ENCODE measurements at regions not wholly inside any gene's neighbourhood (a gene's known extent, or its start where the extent isn't known, plus 50 kb on each side); places are given as distances from the start of the nearest gene placed in this dataset.
A peak's percentile ranks its signal among the peaks of the same experiment; 100 is the strongest.

GRCh38 chr9:126222363-126222834 lies 104.2 kb upstream of the MVB12B start:
- no peak for DNase-seq (ENCODE audit: low spot score)

DNA sequence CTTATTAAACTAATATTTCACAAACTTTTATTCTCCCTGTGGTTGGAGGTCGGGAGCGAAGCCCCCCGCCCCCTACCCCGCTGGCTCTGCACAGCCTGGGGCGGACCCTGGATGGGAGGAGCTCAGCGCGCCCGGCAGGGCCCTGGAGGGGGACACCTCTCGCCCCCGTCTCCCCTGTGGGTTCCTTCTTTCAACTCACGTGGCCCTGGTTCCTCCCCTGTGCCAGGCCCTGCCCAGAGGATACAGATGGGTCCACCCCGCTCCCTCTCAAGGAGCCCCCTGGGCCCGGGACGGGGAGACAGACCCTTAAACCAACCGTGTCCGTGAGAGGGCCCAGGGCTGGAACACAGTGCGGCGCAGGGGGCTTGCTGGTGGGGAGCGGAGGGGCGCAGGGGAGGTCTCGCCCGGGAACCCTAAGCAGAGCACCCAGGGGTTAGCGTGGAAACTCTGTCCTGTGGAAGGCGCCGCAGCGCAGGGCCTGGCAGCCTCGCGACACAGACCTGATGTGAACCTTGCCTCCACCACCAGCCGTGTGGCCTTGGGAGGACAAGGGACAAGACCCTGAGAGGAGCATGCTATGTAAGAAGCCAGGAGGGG lies 103.7 kb upstream of the MVB12B start:
- no peak for DNase-seq (ENCODE audit: low spot score)

DNA sequence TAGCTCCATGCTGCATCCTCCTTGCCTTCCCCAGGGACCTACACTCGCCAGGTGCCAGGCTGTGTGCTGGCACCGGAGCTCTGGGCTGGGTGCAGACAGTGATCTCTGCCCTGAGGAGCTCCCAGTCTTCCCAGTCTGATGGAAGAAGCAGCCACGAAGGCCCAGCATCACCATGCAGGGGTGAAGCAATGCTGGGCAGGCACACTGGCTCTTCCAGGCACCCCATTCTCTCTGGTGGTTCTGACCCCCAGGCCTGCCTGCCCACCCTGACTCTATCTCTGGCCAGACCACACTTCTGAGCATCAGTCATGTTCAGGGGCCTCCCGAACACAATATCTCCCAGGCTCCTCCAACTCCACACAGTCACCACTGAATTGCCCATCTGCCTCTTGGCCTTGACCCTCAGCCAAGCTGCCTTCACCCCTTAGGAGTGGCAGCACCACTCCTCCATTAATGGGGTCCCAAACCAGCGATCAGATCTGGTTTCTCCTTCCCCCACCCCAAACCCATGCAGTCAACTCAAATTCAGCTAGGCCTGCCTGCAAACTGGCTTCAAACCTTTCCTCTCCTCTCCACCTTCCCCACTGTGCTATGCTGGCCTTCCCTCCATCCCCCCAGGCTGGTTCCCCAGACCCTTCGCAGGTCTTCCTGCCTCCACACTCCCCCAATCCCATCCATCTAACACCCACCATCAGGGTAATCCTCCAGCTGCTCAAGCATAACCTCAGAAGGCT lies 102.7 kb upstream of the MVB12B start:
- no peak for DNase-seq (ENCODE audit: low spot score)

DNA sequence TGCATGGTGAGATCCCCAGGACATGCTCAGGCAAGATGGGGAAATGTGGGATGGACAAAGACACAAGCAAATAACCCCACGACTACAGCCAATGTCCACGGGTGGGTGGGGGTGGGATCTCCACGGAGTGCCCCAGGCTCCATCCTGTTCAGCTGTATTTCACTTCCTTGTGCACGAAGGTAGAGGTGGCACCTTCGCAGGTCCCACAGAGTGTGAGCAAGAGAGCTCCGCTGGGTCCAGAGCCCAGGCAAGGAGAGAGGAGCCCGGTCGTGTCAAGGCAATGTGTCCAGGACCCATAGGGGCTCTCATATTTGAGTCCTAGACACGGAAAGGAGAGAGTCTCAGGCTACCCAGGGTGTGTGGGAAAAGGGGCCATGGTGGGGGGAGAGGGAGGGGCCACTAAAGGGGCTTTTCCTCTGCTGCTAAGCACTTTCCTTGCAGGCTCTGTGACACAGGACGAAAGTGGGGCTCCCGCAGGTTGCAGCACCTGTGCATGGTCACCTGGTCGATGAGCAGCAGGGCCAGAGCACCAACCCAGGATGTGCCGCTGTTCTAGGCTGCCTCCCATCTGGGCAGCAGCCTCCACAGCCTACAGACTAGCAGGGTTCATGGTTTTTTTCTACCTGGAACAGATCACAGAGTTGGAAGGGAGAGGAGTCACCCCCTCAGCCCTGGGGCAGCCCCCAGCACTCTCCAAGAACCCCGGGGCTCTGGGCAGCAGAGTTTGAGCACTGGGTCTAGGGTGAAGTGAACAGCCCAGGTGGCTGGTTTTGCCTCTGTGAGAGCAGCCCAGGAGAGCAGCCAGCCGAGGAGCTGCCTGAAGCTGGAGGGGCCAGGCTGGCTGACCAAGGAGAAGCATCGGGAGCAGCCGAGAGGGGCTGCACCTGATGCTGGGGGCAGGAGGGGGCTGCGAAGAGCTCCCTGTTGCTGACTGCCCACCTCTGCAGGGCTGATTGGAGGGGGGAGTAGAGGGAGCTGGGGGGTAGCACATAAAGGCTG lies 100.7 kb upstream of the MVB12B start:
- no peak for DNase-seq (ENCODE audit: low spot score)

- DNase-seq (ENCODE audit: low spot score) = no peak
Measured at GRCh38 chr9:126226991-126227936, 99.4 kb upstream of the MVB12B start.

GRCh38 chr9:126228111-126228780 lies 98.4 kb upstream of the MVB12B start:
- no peak for DNase-seq (ENCODE audit: low spot score)

- DNase-seq (ENCODE audit: low spot score) = peak; percentile 78
Measured at GRCh38 chr9:126228781-126229444, 97.7 kb upstream of the MVB12B start.

DNA sequence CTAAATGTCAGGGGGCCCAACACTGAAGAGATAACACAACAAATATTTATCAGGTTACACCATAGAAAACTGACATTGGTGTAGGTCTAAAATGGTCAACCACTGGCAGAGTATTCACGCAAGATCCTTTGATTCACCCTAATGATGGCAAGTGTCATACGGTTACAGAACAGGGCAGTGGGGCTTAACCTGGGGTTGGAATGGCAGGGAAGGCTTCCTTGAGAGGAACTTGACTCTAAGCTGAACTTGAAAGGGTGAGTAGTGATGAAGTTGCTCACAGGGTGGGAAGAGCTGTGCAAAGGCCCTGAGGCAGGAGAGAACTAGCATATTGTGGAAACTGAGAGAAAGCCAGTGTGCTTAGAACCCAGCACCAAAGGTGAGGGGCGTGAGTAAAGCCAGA lies 97.1 kb upstream of the MVB12B start:
- DNase-seq (ENCODE audit: low spot score) = no peak

DNA sequence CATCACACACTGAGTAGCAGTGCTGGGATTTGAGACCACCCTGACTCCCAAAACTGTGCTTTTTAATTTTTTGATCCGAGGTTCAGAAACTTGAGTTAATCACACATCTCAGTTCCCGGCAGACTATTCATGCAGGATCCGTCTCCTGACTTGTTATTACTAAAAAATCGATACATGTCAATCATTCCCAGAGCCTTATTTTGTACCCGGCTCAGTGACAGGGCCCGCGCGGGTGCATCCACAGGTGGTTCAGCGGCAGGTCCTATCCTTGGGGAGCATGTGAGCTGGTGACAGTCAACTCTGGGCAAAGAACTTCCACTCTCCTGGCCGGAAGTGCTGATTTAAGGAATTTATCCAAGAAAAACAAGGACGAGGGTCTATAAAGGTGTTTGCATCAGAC lies 95.9 kb upstream of the MVB12B start:
- DNase-seq (ENCODE audit: low spot score) = no peak

DNA sequence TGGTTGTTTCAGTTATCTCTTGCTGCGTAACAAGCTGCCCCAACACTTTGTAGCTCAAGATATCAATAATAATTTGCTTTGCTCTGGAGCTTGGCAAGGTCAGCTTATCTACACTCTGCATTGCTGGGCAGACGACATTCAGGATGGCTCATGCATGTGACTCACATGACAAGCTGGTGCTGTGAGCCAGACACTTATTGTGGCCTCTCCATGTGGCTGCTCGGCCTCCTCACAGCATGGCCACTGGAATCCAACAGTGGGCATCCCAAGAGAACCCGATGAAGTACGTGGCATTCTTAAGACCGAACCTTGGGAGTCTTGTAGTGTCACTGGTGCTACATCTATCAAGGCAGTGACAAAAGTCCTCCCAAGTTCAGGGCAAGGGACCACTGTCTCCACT lies 94.2 kb upstream of the MVB12B start:
- DNase-seq (ENCODE audit: low spot score) = no peak

- DNase-seq (ENCODE audit: low spot score) = no peak
Measured at GRCh38 chr9:126233175-126233574, 93.5 kb upstream of the MVB12B start.

DNA sequence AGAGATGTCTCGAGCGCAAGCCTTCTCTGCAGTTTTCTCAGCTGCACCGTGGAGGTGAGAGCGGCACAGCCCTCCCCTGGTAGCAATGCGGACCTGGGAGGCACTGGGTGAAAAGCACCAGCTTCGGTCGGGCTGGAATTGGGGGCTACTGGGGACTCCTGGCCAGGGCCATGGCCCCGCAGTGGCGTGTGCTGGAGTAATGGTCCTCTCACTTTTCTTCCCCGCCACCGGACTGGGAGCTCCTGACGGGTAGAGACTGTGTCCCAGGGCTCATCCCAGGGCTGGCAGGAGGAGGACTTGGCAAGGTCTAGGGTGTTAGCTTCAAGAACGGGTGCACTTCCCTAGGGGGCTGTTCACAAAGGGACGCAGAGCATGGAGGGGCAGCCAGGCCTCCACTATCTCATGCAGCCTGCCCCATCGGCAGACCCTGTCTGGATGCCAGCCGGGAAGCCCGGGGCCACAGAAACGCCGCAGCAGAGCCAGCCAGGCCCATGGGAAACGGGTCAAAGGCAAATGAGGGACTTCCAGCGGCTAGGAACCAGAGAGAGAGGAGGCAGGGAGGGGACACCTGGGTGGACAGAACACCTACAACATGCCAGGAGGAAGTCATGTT lies 92.6 kb upstream of the MVB12B start:
- DNase-seq (ENCODE audit: low spot score) = no peak

- no peak for DNase-seq (ENCODE audit: low spot score)
Measured at GRCh38 chr9:126234681-126235335, 91.8 kb upstream of the MVB12B start.

DNA sequence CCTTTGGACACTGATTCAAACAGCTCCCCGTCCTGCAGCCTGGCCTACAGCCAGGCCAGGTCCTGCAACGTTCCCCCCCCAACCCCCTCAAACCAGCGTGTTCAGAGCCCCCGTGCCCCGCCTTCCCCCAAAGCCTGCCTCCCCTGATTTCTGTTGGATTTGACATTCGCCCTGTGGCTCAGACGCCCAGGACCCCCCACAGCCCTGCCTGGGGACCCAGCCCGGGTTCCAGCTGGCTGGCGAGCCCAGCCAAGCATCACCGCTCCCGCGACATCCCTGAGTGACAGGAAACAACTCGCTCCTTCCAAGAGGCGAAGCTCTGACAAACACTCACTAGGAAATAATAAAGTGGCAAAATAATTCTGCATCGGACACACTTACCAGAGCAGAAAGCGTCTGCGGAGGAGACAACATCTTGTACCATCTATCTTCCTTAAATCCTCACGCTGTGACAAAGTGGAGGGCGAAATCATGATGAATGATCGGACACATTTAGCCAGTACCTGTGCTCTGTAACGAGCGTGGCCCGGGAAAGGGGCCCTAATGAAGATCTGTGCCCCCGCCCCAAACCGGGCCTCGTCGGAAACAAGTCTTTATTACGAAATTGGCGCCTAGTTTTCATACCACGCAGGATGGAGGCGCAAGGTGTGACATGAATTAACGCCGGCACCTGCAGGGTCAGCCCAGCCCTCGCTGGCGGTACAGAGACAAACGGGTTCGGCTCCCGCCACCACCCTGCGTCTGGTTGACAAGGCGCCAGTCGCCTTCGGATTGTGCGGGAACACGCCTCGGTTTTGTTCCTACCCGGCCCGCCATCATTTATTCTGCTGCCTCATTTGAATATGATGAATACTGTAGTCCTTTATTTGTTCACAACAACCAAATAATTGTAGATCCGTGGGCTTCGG lies 91.0 kb upstream of the MVB12B start:
- no peak for DNase-seq (ENCODE audit: low spot score)

DNA sequence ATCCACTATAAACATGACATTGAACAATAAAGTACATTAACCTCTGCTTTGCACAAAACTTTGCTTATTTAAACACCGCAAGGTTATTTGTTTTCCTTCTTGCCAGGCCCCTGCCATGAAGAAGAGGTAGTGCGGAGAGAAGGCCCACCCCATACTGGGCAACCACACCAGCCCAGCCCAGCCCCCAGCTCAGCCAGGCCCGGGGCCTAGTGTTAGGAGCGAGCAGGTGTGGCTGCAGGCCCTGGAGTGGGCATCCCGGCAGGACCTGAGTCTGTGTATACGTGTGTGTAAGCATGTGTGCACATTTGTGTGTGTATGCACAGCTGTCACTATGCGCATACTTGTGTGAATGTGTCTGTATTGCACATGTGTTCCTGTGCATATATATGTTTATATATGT lies 90.4 kb upstream of the MVB12B start:
- DNase-seq (ENCODE audit: low spot score) = no peak

DNA sequence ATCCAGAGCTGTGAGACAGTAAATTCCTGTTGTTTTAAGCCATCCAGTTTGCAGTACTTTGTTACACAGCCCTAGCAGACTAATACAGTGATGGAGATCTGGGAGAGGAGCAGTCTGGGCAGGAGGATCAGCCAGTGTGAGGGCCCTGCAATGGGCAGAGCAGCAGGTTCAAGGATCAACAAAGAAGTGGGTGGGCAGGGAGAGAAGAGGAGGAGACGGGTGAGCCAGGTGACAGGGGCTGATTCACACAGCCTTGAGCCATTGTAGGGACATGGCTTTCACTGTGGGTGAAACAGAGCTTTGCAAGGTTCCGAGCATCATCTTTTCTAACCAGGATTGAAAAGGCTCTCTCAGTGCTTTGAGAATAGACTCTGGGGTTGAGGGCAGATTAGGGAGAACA lies 88.2 kb upstream of the MVB12B start:
- no peak for DNase-seq (ENCODE audit: low spot score)

- no peak for DNase-seq (ENCODE audit: low spot score)
Measured at GRCh38 chr9:126239515-126239914, 87.1 kb upstream of the MVB12B start.

GRCh38 chr9:126240835-126241234 lies 85.8 kb upstream of the MVB12B start:
- DNase-seq (ENCODE audit: low spot score) = no peak
